ENCODE measurements at regions not wholly inside any gene's neighbourhood (a gene's known extent, or its start where the extent isn't known, plus 50 kb on each side); places are given as distances from the start of the nearest gene placed in this dataset.

- TF ChIP-seq POLR2A (IDR thresholded peaks at IDR 0.05; ENCODE audit: extremely low read depth, insufficient read length) (no peak), CTCF (IDR thresholded peaks at IDR 0.05; ENCODE audit: low read depth, low read length) (no peak), MAX (IDR thresholded peaks at IDR 0.05; ENCODE audit: low read depth, low read length) (no peak)
Observed at GRCh38 chr11:45409587-45409986, 123.4 kb upstream of the SYT13 start.
